ENCODE measurements at regions not wholly inside any gene's neighbourhood (a gene's known extent, or its start where the extent isn't known, plus 50 kb on each side); places are given as distances from the start of the nearest gene placed in this dataset.

GRCh38 chr2:78864205-78864604, 161.3 kb upstream of the REG3G start:
- no peak for DNase-seq
- Mint-ChIP-seq H3K4me1 (ENCODE audit: low read depth) (no peaks in the 10 kb centered on the region), H3K9me3 (peaks cover 25% of the 10 kb centered on the region), H3K27me3 (ENCODE audit: insufficient read depth) (no peaks in the 10 kb centered on the region), H3K27ac (no peak overlapping the region), H3K36me3 (ENCODE audit: low read depth) (no peaks in the 10 kb centered on the region; the same call in 1 of the 2 replicates), H3K4me3 (no peak overlapping the region)
- TF ChIP-seq CTCF (IDR thresholded peaks at IDR 0.05), result no peak

DNA sequence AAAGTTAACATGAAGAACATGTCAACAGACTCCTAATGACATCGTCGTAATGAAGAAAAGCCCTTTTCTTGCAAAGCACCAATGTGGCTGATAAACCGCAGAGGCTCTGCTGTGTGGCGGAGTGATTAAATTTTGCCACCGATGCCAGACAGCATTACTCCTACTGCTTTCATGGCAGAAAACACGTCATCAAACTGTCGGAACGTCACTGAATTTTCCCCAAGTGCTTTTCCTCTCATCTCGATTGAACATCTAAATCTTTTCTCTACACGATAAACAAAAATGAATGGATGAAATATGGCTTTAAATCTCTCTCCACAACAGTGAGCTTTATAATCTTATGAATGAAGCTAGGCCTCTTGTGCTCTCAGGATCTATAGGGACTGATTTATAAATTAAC, 159.8 kb upstream of the REG3G start:
- H3K4me1 Mint-ChIP-seq (ENCODE audit: low read depth), result no peaks in the 10 kb centered on the region
- DNase-seq, result no peak
- H3K27ac Mint-ChIP-seq, result no peak overlapping the region
- no peak overlapping the region for H3K4me3 Mint-ChIP-seq
- peaks cover 25% of the 10 kb centered on the region for H3K9me3 Mint-ChIP-seq
- H3K27me3 Mint-ChIP-seq (ENCODE audit: insufficient read depth), result no peaks in the 10 kb centered on the region
- no peaks in the 10 kb centered on the region; the same call in 1 of the 2 replicates for H3K36me3 Mint-ChIP-seq (ENCODE audit: low read depth)
- no peak for TF ChIP-seq CTCF (IDR thresholded peaks at IDR 0.05)

GRCh38 chr2:78870343-78870967, 155.0 kb upstream of the REG3G start:
- no peaks in the 10 kb centered on the region for H3K36me3 Mint-ChIP-seq (ENCODE audit: low read depth)
- H3K4me3 Mint-ChIP-seq, result no peak overlapping the region
- H3K4me1 Mint-ChIP-seq (ENCODE audit: low read depth), result no peaks in the 10 kb centered on the region
- H3K9me3 Mint-ChIP-seq, result peaks cover 17% of the 10 kb centered on the region; the same call in 1 of the 2 replicates
- H3K27me3 Mint-ChIP-seq (ENCODE audit: insufficient read depth), result no peaks in the 10 kb centered on the region
- DNase-seq, result no peak
- H3K27ac Mint-ChIP-seq, result no peak overlapping the region
- no peak for TF ChIP-seq CTCF (IDR thresholded peaks at IDR 0.05)

DNA sequence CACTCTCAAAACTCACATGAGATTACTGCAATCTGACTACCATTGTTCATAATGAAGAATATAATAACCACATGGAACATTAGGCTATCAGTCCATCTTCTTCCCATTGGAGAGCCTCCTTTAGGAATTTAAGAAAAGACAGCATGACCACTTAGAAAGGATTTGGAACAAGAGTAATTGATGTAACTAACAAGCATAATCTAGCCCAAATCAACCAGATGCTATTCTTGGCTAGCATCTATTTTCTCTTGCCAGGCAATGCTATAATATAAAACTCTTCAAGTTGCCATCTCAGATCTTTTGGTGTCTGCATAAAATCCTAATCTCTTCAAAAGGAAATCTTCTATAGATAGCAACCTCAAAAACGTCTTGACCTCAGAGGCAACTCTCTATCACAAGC, 152.0 kb upstream of the REG3G start:
- H3K36me3 Mint-ChIP-seq (ENCODE audit: low read depth), result no peaks in the 10 kb centered on the region
- peaks cover 14% of the 10 kb centered on the region; the same call in 1 of the 2 replicates for H3K9me3 Mint-ChIP-seq
- no peak for DNase-seq
- H3K27ac Mint-ChIP-seq, result no peak overlapping the region
- TF ChIP-seq CTCF (IDR thresholded peaks at IDR 0.05), result no peak
- H3K4me3 Mint-ChIP-seq, result no peak overlapping the region
- no peaks in the 10 kb centered on the region for H3K4me1 Mint-ChIP-seq (ENCODE audit: low read depth)
- no peaks in the 10 kb centered on the region for H3K27me3 Mint-ChIP-seq (ENCODE audit: insufficient read depth)

- H3K4me1 Mint-ChIP-seq (ENCODE audit: low read depth), result no peaks in the 10 kb centered on the region
- peaks cover 15% of the 10 kb centered on the region for H3K9me3 Mint-ChIP-seq
- H3K36me3 Mint-ChIP-seq (ENCODE audit: low read depth), result no peaks in the 10 kb centered on the region
- no peaks in the 10 kb centered on the region for H3K27me3 Mint-ChIP-seq (ENCODE audit: insufficient read depth)
- H3K4me3 Mint-ChIP-seq, result no peak overlapping the region
- no peak overlapping the region for H3K27ac Mint-ChIP-seq
- no peak for DNase-seq
- TF ChIP-seq CTCF (IDR thresholded peaks at IDR 0.05), result no peak
Measured at GRCh38 chr2:78876316-78876688, 149.2 kb upstream of the REG3G start.

DNA sequence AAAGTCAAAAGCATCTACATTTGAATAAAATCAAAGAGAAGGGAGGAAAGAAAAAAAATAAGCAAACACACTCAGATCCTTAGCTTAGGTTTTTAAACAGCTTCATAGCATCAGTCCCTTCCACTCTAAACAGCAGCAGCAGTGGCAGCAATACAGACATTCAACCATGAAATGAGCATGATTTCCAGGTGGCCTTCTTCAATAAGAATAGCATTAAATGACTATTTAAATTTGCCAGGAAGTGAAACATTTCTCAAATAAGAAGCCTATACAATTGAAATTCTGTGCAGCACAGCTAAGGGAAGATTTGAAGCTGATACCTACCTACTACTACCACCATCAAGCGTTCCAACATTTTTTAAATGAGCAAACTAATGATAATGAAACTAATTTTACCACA, 138.1 kb upstream of the REG3G start:
- Mint-ChIP-seq H3K9me3 (peaks cover 34% of the 10 kb centered on the region), H3K4me3 (no peak overlapping the region), H3K27ac (no peak overlapping the region), H3K36me3 (ENCODE audit: low read depth) (no peaks in the 10 kb centered on the region), H3K27me3 (ENCODE audit: insufficient read depth) (peaks cover 1% of the 10 kb centered on the region; the same call in 1 of the 2 replicates), H3K4me1 (ENCODE audit: low read depth) (no peaks in the 10 kb centered on the region)
- no peak for TF ChIP-seq CTCF (IDR thresholded peaks at IDR 0.05)
- DNase-seq, result no peak

Measured in HFFc6 (cell line).